ENCODE measurements at regions not wholly inside any gene's neighbourhood (a gene's known extent, or its start where the extent isn't known, plus 50 kb on each side); places are given as distances from the start of the nearest gene placed in this dataset.

DNA sequence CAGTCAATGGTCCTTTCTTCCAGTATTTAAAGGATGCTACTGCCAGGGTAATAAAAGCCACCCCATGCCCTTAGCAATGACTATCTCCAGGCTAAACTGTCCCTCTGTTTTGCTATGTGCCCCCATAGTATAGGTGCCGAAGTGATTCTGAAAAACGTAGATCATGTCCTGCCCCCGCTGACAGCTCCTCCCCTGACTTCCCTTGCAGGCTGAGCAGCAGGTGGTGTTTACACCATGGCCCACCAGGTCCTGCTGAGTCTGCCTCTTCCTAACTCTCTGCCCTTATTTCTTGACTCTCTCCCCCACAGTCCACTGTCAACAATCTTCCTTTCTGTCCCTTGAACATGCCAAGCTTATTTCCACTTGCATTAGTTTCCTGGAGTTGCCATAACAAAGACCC, 352.5 kb upstream of the TSHZ2 start:
- no peak for DNase-seq

GRCh38 chr20:52619101-52619500, 353.1 kb upstream of the TSHZ2 start:
- DNase-seq = no peak

GRCh38 chr20:52616629-52617028, 355.5 kb upstream of the TSHZ2 start:
- DNase-seq = no peak

DNA sequence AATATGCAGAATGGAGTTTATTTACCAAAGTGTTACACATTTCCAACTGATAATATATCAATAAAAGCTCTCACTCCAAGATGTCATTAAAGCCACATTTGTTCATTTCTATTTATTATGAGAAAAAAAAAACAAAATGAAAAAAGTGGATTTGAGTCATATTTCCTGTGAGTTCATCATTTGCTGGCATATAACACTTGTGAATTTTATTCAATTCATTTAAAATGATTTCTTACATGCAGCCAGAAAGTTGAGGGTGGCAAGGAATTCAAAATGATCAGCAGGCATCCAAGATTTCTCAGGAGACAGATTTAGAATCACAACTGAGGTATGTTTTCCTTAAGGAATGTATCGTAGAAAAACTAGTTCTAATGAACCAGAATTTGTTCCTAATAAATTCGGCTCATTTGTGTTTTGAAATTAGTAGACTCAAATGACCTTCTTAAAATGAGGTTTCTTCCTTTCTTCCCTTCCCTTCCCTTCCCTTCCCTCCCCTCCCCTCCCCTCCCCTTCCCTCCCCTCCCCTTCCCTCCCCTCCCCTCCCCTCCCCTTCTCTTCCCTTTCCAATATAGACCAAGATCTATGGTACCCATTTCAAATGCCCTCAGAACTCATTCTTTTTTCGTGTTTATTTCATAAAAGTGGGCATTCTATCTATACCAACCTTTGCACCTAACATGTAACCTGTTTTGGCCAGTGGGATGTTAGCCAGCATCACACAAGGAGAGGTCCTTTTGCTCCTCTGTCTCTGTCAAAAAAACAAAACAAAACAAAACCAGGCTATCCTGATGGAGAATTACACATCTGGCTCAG, 357.9 kb upstream of the TSHZ2 start:
- DNase-seq = no peak

- no peak for DNase-seq
Measured at GRCh38 chr20:52612046-52612632, 360.0 kb upstream of the TSHZ2 start.

- no peak for DNase-seq
Measured at GRCh38 chr20:52610749-52611148, 361.4 kb upstream of the TSHZ2 start.

GRCh38 chr20:52601295-52601971, 370.7 kb upstream of the TSHZ2 start:
- DNase-seq = no peak

- no peak for DNase-seq
Measured at GRCh38 chr20:52596256-52596655, 375.9 kb upstream of the TSHZ2 start.

DNA sequence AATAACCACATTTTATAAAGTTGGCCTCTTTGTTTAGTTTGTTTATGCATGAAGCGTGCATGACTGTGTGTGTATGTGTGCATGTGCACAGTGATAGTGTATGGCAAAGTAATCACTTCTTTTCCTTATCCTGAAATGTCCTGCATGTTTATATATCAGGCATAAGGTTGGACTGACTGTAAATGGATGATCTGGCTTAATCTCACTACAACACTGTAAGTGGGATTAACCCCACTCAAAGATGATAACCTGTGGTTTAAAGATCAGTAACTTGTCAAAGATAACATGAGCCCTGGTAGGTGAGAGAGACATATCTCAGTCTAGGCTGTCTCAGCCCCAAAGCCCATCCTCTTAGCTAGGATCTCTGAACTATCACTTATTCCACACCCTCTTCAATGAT, 376.6 kb upstream of the TSHZ2 start:
- no peak for DNase-seq

DNA sequence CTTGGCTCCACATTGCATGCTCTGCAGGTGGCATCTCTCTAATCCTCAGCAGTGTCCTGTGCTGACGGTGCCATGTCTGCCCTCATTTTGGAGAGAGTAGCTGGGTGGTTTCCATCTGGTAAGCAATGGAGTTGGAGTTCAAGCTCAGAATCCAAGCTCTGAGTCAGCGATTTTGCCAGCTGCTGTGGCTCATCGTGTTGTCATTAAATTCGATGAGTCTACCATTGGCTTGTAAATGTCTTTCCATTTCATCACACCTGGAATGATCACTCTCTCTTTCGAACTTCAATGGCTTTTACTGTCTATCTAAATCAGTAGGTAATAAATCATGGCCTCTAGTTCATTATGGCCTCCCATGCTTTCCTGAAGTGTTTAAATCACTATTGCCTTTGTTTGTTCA, 378.5 kb upstream of the TSHZ2 start:
- DNase-seq = no peak

DNA sequence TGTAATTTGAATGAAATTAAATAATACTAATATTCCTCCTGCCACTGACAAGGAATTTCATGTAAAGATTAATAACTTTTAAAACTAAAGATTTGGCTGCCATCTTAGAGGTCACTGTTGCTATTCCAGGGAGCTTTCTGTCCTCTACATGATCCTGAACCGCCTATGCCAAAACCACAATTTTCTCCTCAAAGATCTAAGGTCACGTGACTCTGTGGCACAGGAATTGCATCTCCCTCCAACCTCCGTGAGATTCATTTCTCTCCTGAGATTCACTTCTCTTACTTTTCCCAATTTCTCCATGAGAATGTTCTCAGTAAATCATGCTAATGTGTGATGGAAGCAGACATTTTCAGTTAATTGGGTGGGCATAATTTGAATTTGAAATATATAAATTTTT, 379.6 kb upstream of the TSHZ2 start:
- DNase-seq = no peak

DNA sequence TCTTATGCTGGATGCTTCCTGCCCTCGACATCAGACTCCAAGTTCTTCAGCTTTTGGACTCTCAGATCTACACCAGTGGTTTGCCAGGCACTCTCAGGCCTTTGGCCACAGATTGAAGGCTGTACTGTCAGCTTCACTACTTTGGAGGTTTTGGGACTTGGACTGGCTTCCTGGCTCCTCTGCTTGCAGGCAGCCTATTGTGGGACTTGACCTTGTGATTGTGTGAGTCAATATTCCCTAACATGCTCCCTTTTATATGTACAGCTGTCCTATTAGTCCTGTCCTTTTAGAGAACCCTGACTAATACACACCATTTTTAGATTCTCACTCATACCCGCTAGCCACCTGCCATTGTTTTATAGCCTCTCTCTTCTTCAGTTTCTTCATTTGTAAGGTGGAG, 382.1 kb upstream of the TSHZ2 start:
- DNase-seq = no peak

DNA sequence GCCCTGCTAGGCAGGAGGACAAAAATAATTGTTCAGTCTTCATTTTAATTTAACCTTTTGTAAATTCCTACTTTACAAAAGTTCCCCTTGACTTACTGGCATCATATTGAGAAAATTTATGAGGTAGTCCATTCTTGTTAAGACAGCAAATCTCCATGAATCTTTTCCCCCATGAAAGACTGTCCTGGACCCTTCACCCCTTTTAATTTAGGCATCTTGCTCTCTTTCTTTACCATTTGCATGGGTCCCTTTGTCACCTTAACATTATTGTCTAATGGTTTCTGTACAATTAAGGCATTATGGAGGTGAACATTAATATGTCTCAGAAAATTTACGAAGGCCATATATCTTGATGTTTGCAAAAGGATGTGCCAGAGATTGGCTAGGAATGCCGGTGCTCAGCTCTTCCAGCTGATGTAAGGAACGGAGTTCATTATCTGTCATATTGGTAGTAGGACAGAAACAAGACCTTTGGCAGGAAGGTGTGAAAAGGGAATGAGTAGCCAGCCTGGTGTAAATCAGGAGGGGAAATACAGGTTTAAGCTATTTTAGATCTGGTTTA, 382.8 kb upstream of the TSHZ2 start:
- DNase-seq = no peak

GRCh38 chr20:52586660-52587059, 385.5 kb upstream of the TSHZ2 start:
- no peak for DNase-seq

DNA sequence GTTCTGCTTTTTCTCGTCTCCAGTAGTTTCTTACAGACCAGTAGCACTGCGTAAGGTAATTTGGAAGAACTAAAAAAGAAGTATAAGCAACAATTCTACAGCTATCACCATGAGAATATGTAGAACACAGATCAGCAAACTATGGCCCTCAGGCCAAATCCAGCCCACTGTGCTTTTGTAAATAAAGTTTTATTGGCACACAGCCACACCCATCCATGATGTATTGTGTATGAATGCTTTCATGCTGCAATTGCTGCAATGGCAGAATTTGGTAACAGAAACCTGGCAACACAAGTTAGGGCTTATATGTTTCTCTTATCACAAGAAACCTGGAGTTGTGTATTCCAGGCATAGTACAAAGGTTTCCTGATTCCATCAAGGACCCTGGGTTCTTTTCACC, 386.8 kb upstream of the TSHZ2 start:
- no peak for DNase-seq

- no peak for DNase-seq
Measured at GRCh38 chr20:52578559-52578958, 387.0 kb upstream of the ZFP64 start.

- no peak for DNase-seq
Measured at GRCh38 chr20:52577696-52578095, 386.1 kb upstream of the ZFP64 start.

- DNase-seq = no peak
Measured at GRCh38 chr20:52572687-52573086, 381.1 kb upstream of the ZFP64 start.

DNA sequence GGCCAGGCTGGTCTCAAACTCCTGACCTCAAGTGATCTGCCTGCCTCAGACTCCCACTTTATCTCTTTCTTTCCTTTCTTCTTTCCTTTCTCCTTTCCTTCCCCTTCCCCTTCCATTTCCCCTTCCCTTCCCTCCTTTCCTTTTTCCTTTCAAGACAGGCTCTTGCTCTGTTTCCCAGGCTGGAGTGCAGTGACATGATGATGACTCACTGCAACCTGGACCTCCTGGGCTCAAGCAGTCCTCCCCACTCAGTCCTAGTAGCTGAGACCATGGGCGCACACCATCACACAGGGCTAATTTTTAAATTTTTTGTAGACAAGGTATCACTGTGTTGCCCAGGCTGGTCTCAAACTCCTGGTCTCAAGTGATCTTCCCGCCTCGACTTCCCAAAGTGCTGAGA, 377.6 kb upstream of the ZFP64 start:
- no peak for DNase-seq

DNA sequence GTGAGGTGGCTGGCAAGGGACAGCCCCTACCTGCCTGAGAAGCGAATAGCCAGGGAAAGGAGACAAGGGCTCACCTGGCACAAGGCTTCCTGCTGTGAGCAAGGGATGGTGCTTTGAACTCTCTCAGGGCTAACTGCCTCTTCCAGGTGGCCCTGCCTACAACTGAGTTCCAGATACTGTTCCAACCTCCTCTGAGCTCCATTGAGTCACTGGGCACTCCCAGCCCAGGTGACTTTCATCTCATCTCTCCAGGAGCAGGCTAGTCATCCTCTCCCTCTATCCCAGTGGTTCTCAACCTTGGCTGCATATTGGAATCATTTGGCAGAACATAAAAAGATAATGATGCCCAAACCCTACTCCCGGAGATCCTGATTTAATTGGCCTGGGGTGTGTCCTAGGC, 374.0 kb upstream of the ZFP64 start:
- no peak for DNase-seq

DNA sequence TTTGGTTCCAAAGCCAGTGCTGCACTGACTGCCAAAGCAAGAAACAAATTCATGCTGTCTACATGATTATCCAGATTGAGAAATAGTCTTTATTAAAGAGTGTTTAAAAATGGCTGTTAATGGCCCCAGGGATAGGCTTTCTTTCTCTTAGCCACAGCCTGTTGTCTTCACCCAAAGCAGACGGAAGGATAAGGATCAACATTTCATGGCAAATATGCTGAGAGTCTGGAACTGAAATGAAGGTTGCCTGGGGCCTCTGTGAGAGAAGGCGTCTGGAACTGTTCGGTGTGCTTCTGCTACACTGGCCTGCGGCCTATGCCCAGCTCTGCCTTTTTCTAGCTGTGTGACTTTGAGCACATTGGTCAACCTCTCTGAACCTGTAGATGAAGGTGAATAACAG, 373.0 kb upstream of the ZFP64 start:
- no peak for DNase-seq

DNA sequence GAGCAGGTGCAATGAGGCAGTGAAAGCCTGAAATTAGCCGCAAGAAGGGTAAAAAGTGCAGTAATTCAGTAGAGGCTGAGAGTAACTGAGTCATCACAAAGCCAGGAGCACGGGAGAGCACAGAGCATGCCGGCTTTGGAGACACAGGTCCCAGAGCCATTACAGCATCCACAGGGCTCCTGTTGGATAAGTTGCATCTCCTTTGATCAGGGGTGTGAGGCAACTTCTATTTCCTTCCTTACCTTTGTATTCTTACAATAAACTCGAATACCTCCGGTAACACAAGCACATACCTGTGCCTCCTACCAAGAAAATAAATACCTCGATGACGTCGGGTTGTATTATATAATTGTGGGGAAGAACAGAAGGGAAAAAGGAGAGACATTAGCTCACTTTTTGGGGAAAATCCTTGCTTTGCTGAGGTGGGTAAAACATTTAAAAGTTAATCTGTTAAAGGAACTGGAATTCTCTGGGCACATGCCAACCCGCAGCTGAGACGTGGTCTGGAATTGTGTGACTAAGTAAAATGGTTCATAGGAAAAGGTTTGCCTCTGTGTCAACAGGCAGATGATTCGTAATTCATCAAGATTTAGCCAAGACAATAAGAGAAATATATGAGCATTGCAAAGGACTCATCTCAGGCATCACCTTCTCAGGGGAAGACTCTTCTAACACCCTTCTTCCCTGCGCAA, 360.7 kb upstream of the ZFP64 start:
- no peak for DNase-seq

DNA sequence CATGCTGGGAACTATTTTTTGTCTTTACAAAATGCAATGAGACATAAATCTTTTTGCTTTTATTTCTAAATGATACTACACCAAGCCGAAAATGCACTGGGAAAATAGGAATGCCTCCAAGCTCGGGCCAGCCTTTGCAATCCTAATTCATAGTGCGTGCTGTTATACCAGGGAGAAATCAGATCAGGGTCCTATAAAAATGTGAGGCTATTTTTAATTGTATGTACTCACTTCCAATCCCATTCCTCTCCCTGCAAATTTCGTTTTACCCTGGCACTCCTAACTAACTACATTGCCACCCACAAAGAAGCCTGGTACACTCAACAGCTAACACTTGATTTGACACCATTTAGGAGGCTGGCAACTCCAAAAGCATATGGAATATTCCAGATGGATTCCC, 350.6 kb upstream of the ZFP64 start:
- no peak for DNase-seq
